Transverse colon (tissue), 3 donors: ENCODE measurements at regions not wholly inside any gene's neighbourhood (a gene's known extent, or its start where the extent isn't known, plus 50 kb on each side); places are given as distances from the start of the nearest gene placed in this dataset.

Experiments
- CTCF ChIP-seq, 5 experiments: fragments of 200-600 bp in 3 of 5; fragments of 450-650 bp in 2 of 5; sonication (generic) in 3 of 5; IDR thresholded peaks; 1 replicate in 2 of 5; 2 replicates in 3 of 5; pipeline ENCODE4 v1.5.1; 2016 to 2017; ENCODE audit warnings: antibody characterized with exemption in 5 of 5, inconsistent platforms in 3 of 5, mild to moderate bottlenecking in 2 of 5, moderate library complexity in 1 of 5
- POLR2A ChIP-seq: fragments of 450-650 bp; IDR thresholded peaks from one replicate; pipeline ENCODE4 v1.6.1; 2016; ENCODE audit warnings: antibody characterized with exemption, mild to moderate bottlenecking, moderate library complexity

GRCh38 chr3:165983284-165983683 is 146.1 kb upstream of the BCHE start:
- TF ChIP-seq CTCF (IDR thresholded peaks at IDR 0.05) (no peak), POLR2A (no peak)
